Stimulated activated CD8-positive, alpha-beta memory T cell treated with anti-CD3 and anti-CD28 coated beads, Interleukin-7, amount 100 ng/mL, for 48 hours (primary cell): ENCODE measurements at regions not wholly inside any gene's neighbourhood (a gene's known extent, or its start where the extent isn't known, plus 50 kb on each side); places are given as distances from the start of the nearest gene placed in this dataset.

Experiments used
- DNase-seq, 2 donors: peaks; one replicate each; pipeline ENCODE4 v3.0.0-alpha.2; 2020; ENCODE audit warnings: low read depth in 1 of 2; ENCODE audit errors: extremely low read depth in 1 of 2

GRCh38 chr13:33372251-33372919 is 86.8 kb upstream of the STARD13 start:
- no peak for DNase-seq

GRCh38 chr13:33373624-33374023 is 88.1 kb upstream of the STARD13 start:
- no peak for DNase-seq

GRCh38 chr13:33375421-33375820 is 89.9 kb upstream of the STARD13 start:
- DNase-seq: no peak

GRCh38 chr13:33376212-33376611 is 90.7 kb upstream of the STARD13 start:
- DNase-seq: no peak

GRCh38 chr13:33377411-33377810 is 91.9 kb upstream of the STARD13 start:
- no peak for DNase-seq

DNA sequence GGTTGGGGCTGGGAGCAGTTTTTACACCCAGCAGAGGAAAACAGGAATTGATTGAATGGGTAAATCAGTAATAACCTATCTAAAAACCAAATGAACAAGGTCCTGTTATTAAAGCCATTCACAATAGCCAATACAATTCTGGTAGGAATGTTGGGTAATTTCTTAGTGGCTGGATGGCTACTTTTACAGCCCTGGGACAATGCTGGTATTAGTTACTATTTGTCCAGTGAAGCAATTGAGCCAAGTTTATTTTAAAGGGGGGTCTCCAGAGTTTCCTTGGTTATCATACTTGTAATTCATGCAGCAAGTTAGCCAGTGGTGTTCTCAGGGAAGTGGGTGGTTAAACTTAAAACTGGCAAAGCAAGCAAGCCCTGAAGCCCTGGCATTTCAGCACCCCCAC is 92.3 kb upstream of the STARD13 start:
- no peak for DNase-seq

- DNase-seq: no peak
Measured at GRCh38 chr13:33379608-33380007, 94.1 kb upstream of the STARD13 start.

GRCh38 chr13:33380487-33381079 is 95.0 kb upstream of the STARD13 start:
- DNase-seq: no peak

DNA sequence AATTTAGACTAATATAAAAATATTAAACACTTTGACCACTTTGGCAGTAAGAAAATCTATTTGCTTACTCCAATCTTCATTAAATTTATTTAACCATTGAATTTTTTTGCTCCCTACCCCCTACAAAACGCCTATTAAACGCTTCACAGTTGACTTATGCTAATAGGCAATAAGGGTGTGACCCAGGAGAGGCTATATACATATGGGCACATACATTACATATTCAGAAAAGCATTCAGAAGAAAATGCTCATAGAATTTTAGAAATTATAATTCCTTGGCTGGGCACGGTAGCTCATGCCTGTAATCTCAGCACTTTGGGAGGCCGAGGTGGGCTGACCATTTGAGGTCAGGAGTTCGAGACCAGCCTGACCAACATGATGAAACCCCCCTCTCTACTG is 95.6 kb upstream of the STARD13 start:
- no peak for DNase-seq

GRCh38 chr13:33381906-33382305 is 96.4 kb upstream of the STARD13 start:
- no peak for DNase-seq

GRCh38 chr13:33383724-33384577 is 98.4 kb upstream of the STARD13 start:
- DNase-seq: no peak

GRCh38 chr13:33388286-33388998 is 102.9 kb upstream of the STARD13 start:
- no peak for DNase-seq

DNA sequence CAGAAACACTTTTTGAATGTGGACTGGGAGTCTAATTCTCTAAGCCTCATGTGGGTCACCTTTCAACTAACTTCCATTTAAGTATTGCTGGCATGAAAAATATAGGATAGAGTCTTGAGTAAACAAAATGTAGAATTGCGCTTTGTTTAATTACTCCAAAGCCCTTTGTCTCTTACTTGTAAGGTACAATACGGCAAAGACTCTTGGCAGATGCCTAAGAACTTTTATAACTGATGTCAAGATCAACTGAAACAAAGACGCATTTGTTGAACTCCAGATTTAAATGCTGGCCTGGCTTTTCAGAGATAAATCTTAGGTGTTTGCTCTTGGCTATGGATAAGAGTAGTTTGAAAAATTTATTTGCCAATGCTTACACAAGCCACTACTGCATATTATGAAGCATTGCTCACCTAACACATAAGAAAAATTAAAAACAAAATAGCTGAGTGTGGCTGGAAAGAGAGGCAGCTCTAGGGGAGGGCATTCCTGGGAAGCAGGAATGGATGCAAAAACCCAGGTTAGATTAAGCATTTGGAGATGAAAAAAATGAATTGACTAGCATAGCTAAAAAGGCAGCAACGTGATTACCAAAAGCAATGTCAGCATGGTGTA is 107.3 kb upstream of the STARD13 start:
- DNase-seq: no peak

DNA sequence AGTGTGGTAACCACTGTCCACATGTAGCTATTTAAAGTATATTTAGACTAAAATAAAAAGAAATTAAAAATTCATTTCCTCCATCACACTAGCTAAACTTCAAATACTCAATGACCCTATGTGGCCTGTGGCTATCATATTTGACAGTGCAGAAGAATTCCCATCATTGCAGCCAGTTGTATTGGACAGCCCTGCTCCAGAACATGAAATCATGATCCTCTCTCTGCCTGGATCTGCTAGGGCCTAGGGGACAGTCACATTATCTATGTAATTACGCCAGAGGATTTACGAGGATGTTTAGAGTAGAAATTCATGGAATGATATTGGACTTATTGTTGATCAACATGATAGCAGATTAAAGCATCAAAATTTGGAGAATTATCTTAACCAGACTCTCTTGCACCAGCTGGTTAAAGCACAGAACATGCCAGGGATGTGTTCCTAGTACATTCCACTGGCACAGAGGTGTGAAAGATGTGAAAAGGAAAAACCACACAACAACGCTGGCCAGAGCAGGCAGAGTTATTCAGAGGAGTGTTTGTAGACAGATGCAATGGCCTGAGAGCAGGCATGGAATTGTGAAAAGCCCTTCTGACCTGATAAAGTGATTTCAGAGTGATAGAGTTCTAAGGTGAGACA is 108.9 kb upstream of the STARD13 start:
- DNase-seq: no peak

DNA sequence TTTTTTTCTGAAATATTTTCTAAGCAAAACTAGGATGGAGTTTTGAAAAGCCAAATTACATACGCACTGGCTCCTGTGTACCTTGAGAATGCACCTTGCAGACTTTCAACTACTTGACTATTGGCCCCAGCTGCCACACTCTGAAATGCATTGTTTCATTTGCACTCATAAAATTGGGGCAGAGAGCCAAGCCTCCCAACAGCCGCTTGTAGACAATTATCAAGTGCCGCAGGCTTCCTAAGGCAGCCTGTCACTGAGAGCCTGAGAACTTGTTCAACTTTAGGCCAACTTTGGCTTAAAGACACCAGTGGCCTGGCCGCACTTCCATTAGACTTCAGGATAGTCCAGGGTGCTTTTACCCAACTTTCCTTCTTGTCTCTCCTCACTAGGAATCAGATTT is 115.7 kb upstream of the STARD13 start:
- no peak for DNase-seq

GRCh38 chr13:33402975-33403374 is 117.4 kb upstream of the STARD13 start:
- no peak for DNase-seq

DNA sequence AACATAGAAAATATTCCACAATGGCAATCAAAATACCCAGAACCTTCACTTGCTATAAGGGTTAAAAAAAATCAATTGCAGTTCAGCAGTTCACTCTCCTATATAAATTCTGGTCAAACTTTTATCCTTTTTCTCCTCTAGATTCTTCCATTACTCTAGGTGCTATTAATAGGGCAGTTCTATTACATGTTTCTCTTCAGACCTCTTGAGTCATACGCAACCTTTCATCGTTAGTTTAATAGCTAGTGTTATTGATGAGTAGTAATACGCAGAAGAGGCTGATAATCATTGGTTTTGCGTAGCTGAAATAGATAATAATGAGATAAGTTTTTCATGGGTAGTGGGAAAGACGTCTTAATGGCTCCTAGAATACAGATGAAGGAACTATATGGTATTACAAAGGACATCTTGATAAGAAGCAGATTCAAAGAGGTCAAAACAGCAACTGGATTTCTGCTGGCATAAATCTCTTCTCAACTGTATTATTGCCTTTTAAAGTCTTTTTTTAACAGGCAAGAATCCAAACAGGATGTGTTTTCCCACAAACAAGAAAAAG is 118.3 kb upstream of the STARD13 start:
- no peak for DNase-seq

DNA sequence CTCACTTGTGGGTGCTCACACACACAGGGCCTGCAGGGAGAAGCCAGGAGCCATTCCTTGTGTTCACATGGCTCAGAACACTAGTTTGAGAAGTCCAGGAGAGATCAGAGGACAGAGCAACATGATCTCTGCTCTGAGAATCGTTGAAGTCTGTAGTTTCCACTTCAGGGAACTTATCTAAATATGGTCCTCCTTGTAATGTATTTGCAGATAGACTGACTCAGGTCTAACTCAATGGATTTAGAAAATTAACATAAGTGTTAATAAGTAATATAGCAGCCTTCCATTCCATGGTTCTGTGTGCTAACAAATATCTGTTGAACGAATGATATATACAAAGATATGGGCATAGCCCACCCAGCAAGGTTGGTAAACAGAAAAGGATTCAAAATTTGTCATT is 119.8 kb upstream of the STARD13 start:
- no peak for DNase-seq

DNA sequence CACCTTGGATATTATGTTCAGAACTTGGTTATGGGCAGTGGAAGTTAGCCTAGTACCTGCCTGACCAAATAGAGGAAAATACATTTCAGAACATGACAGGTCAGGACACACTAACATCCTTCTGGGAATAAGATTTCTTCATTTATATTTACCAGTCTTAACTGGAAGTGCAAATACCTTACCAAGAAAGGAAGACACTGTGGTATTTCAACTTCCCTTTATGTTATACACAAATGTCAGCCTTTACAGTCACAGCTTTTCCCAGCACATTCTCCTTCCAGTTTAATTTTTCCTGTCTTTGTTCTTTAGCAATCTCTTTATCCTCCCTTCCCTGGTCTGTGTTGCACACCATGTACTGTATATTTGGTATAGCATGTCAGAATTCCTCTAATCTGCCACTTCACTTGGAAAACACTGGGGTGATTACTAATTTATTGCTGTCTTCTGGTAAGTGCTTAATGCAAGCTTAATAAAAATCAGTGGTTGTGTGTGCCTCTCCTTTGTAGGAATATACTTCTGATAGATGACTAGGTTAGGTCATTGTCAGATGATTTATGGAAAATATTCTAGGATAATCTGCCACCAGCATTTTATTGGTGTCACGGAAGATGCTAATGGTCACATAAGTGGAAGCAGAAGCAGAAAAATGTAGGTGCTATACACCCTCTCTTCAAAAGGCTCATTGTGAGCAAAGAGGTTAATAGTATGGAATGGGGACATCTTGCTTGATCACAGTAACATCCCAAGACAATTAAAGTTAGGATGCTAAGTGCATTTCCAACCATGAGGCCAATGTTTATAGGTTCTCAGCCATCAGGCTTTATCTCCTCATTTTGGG is 124.3 kb upstream of the STARD13 start:
- DNase-seq: no peak
